ENCODE measurements at regions not wholly inside any gene's neighbourhood (a gene's known extent, or its start where the extent isn't known, plus 50 kb on each side); places are given as distances from the start of the nearest gene placed in this dataset.

DNA sequence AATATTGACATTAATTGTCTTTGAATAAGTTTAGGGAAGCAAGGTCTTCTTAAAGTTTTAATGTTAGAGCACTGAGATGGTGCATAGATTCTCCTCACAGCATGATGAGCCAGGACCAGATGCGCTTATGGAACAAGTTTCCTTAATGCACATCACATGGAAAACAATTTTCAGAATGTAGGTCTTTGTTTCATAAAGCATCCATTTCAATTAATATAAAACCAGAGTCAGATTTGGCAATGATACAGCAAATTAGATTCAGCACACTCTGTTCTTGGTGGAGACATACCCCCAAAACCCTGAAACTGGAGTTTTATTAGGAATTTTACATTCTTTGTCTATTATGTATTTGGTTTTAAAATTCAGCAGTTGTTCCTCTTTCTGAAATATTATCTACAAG lies 402.1 kb upstream of the SEMA6A start:
- TF ChIP-seq, protein P1, sequence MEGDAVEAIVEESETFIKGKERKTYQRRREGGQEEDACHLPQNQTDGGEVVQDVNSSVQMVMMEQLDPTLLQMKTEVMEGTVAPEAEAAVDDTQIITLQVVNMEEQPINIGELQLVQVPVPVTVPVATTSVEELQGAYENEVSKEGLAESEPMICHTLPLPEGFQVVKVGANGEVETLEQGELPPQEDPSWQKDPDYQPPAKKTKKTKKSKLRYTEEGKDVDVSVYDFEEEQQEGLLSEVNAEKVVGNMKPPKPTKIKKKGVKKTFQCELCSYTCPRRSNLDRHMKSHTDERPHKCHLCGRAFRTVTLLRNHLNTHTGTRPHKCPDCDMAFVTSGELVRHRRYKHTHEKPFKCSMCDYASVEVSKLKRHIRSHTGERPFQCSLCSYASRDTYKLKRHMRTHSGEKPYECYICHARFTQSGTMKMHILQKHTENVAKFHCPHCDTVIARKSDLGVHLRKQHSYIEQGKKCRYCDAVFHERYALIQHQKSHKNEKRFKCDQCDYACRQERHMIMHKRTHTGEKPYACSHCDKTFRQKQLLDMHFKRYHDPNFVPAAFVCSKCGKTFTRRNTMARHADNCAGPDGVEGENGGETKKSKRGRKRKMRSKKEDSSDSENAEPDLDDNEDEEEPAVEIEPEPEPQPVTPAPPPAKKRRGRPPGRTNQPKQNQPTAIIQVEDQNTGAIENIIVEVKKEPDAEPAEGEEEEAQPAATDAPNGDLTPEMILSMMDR (IDR thresholded peaks at IDR 0.05), result no peak
- TF ChIP-seq POLR2AphosphoS5 (IDR thresholded peaks at IDR 0.05) (no peak), POLR2A (IDR thresholded peaks at IDR 0.05) (no peak), EP300 (IDR thresholded peaks at IDR 0.05) (no peak)
